ENCODE measurements at regions not wholly inside any gene's neighbourhood (a gene's known extent, or its start where the extent isn't known, plus 50 kb on each side); places are given as distances from the start of the nearest gene placed in this dataset.

DNA sequence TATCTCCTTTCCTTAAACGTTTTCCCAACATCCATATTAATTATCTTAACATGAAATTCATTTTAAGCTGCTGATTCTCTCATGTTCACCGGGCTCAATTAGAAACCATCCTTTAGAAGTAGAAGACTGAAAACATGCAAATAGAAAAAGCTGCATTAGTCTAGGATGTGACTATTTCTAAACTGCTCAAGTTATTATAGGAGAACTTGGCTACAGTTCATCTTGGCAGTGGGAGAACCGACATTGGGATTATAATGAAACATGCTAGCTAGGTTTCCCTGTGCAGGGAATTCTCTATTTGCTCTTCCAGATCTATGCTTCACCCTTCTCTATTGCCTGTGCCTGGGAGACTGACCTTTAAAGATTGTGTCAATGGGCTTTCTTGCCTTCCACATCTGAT lies 151.0 kb upstream of the PPARGC1A start:
- ATAC-seq (ENCODE audit: insufficient number of reproducible peaks, low FRiP score, low read depth), result no peak
- H3K4me1 ChIP-seq (ENCODE audit: control insufficient read depth in 1 of 2, low read depth in 2 of 2), result no peaks in the 10 kb centered on the region
- TF ChIP-seq, protein P1, sequence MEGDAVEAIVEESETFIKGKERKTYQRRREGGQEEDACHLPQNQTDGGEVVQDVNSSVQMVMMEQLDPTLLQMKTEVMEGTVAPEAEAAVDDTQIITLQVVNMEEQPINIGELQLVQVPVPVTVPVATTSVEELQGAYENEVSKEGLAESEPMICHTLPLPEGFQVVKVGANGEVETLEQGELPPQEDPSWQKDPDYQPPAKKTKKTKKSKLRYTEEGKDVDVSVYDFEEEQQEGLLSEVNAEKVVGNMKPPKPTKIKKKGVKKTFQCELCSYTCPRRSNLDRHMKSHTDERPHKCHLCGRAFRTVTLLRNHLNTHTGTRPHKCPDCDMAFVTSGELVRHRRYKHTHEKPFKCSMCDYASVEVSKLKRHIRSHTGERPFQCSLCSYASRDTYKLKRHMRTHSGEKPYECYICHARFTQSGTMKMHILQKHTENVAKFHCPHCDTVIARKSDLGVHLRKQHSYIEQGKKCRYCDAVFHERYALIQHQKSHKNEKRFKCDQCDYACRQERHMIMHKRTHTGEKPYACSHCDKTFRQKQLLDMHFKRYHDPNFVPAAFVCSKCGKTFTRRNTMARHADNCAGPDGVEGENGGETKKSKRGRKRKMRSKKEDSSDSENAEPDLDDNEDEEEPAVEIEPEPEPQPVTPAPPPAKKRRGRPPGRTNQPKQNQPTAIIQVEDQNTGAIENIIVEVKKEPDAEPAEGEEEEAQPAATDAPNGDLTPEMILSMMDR (IDR thresholded peaks at IDR 0.05), result no peak
- no peak for DNase-seq (ENCODE audit: low spot score)
- no peaks in the 10 kb centered on the region for H3K36me3 ChIP-seq
- no peaks in the 10 kb centered on the region for H3K9me3 ChIP-seq
- no peaks in the 10 kb centered on the region for H3K27me3 ChIP-seq (replicated peaks; ENCODE audit: insufficient read depth)
- no peak overlapping the region for H3K27ac ChIP-seq
- no peak overlapping the region for H3K4me3 ChIP-seq

DNA sequence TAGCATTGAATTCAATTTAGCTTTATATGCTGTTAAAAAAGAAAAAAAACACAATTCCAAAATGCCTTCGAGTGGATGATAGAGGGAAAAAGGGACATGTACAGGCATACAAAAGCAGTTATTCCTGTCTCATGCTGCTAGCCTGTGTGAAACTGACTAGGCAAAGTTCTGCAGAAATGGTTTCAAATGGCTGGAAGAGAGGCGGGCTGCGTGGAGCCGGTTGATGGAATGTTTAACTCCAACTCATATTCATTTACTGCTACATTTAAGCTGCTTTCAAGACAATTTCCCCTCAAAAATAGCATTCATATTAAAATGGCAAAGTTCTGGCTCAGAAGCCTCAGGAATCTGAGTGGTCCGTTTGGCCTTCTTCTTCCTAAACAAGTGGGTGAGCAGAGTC lies 143.8 kb upstream of the PPARGC1A start:
- Histone ChIP-seq H3K4me3 (no peak overlapping the region), H3K36me3 (no peaks in the 10 kb centered on the region), H3K9me3 (no peaks in the 10 kb centered on the region), H3K4me1 (ENCODE audit: control insufficient read depth in 1 of 2, low read depth in 2 of 2) (no peaks in the 10 kb centered on the region), H3K27me3 (replicated peaks; ENCODE audit: insufficient read depth) (no peaks in the 10 kb centered on the region), H3K27ac (no peak overlapping the region)
- ATAC-seq (ENCODE audit: insufficient number of reproducible peaks, low FRiP score, low read depth) (no peak), DNase-seq (ENCODE audit: low spot score) (no peak)
- TF ChIP-seq, protein P1 (IDR thresholded peaks at IDR 0.05), result no peak

DNA sequence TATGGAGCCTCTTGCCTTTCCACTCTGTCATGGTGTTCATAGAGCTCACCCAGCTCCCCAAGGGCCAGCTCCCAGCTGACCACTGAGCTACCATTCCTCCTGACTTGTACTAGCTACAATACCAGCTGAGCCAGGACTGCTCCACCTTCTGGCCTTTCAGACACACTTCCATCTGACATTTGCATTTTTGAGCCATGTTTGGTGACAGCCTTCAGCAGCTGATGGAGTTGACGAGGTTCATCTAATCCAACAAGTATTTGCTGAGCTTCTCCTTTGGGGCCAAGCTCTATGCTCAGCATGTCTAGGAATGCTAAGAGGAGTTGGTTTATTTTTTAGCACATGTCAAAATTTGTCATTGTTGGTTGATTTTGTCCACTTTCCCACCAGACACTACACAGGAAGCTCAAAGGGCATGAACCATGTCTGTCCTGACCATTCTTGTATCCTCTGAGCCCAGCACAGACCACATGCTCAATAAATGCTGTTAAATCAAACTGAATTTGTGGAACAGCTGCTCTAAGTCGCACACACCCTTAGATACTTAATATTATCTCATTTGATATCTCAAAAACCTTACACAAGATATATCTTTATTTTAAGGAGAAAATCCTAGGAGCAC lies 142.6 kb upstream of the PPARGC1A start:
- no peak for ATAC-seq (ENCODE audit: insufficient number of reproducible peaks, low FRiP score, low read depth)
- TF ChIP-seq, protein P1 (IDR thresholded peaks at IDR 0.05), result no peak
- no peaks in the 10 kb centered on the region for H3K9me3 ChIP-seq
- H3K27ac ChIP-seq, result no peak overlapping the region
- no peak overlapping the region for H3K4me3 ChIP-seq
- H3K27me3 ChIP-seq (replicated peaks; ENCODE audit: insufficient read depth), result no peaks in the 10 kb centered on the region
- H3K36me3 ChIP-seq, result no peaks in the 10 kb centered on the region
- no peaks in the 10 kb centered on the region for H3K4me1 ChIP-seq (ENCODE audit: control insufficient read depth in 1 of 2, low read depth in 2 of 2)
- no peak for DNase-seq (ENCODE audit: low spot score)

DNA sequence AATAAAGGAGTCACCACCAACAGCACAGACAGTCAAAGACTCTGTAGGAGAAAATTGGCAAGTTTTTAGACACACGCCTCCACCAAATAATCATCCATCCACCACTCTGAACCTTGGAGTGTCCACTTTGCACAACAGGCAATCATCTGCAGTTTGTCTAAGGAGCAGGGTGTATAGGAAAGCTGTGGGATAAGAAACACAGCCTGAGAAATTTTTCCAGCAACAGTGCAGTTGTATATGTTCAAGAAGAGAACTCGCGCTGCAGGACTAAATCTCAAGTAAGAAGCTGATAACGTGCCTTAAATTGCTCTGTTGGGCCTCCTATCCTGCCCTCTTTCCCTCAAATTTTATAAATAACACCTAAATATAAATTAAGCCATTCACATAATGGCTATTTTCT lies 136.7 kb upstream of the PPARGC1A start:
- no peak overlapping the region for H3K4me3 ChIP-seq
- no peak overlapping the region for H3K27ac ChIP-seq
- H3K4me1 ChIP-seq (ENCODE audit: control insufficient read depth in 1 of 2, low read depth in 2 of 2), result no peaks in the 10 kb centered on the region
- H3K36me3 ChIP-seq, result no peaks in the 10 kb centered on the region
- H3K9me3 ChIP-seq, result no peaks in the 10 kb centered on the region
- ATAC-seq (ENCODE audit: insufficient number of reproducible peaks, low FRiP score, low read depth) (no peak), DNase-seq (ENCODE audit: low spot score) (no peak)
- no peaks in the 10 kb centered on the region for H3K27me3 ChIP-seq (replicated peaks; ENCODE audit: insufficient read depth)
- TF ChIP-seq, protein P1 (IDR thresholded peaks at IDR 0.05), result no peak

DNA sequence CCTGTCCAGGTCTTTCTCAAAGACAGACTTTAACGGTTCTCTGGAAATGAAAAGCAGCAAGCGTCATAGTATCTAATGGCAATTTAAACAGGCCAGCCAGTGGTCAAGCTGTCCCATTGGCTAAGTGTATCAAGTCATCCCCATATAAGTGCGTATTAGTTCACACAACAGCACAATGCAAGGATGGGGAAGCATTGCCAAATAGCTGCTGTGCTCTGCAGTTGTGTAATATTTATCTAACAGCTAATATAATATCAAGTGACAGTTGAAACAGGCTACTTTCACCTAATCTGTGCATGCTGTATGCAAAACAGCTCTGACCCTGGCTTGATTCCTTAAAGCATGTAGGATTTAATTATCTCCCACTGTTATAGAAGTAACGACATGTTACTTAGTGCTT lies 134.8 kb upstream of the PPARGC1A start:
- H3K36me3 ChIP-seq, result no peaks in the 10 kb centered on the region
- H3K4me3 ChIP-seq, result no peak overlapping the region
- H3K9me3 ChIP-seq, result no peaks in the 10 kb centered on the region
- no peak for ATAC-seq (ENCODE audit: insufficient number of reproducible peaks, low FRiP score, low read depth)
- H3K27me3 ChIP-seq (replicated peaks; ENCODE audit: insufficient read depth), result no peaks in the 10 kb centered on the region
- no peak overlapping the region for H3K27ac ChIP-seq
- no peak for DNase-seq (ENCODE audit: low spot score)
- no peaks in the 10 kb centered on the region for H3K4me1 ChIP-seq (ENCODE audit: control insufficient read depth in 1 of 2, low read depth in 2 of 2)
- TF ChIP-seq, protein P1 (IDR thresholded peaks at IDR 0.05), result no peak

Measured in thoracic aorta (tissue), 2 donors.